ENCODE measurements at regions not wholly inside any gene's neighbourhood (a gene's known extent, or its start where the extent isn't known, plus 50 kb on each side); places are given as distances from the start of the nearest gene placed in this dataset.

DNA sequence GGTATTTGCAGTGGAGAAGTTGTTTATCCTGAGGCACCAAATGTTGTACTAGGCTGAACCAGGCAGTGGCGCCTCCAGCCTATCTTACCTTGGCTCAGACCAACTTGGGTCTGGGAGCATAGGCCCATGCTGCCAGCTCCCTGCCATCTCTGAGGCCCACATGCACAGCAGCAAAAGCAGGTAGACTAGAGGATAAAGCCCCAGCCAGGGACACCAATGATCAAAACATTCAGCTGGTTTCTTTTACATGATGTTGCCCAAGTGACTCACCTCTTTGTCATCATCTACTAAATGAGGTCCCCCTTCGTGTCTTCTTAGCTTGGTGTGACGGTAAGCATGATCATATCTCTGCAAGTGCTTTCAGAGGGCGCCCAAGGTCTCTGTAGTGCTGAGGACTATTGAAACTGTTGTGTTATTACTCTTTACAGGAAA, 112.1 kb upstream of the DRD2 start:
- WGBS, 2 donors = 78 to 85% methylated on average over 4 of the region's 4 CpGs
- intact Hi-C loops (cut with DNase I) = no loop called here

DNA sequence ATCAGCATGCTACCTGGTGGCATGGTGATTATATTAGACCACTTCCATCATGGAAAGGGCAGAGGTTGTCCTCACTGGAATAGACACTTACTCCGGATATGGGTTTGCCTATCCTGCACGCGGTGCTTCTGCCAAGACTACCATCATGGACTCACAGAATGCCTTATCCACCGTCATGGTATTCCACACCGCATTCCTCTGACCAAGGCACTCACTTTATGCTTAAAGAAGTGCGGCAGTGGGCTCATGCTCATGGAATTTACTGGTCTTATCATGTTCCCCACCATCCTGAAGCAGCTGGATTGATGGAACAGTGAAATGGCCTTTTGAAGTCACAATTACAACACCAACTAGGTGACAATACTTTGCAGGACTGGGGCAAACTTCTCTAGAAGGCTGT, 109.2 kb upstream of the DRD2 start:
- DNase-seq = no peak
- H3K4me3 ChIP-seq = no peak overlapping the region
- H3K9me3 ChIP-seq = no peaks in the 10 kb centered on the region
- TF ChIP-seq POLR2A (IDR thresholded peaks at IDR 0.05) = no peak
- TF ChIP-seq, protein P1, sequence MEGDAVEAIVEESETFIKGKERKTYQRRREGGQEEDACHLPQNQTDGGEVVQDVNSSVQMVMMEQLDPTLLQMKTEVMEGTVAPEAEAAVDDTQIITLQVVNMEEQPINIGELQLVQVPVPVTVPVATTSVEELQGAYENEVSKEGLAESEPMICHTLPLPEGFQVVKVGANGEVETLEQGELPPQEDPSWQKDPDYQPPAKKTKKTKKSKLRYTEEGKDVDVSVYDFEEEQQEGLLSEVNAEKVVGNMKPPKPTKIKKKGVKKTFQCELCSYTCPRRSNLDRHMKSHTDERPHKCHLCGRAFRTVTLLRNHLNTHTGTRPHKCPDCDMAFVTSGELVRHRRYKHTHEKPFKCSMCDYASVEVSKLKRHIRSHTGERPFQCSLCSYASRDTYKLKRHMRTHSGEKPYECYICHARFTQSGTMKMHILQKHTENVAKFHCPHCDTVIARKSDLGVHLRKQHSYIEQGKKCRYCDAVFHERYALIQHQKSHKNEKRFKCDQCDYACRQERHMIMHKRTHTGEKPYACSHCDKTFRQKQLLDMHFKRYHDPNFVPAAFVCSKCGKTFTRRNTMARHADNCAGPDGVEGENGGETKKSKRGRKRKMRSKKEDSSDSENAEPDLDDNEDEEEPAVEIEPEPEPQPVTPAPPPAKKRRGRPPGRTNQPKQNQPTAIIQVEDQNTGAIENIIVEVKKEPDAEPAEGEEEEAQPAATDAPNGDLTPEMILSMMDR (IDR thresholded peaks at IDR 0.05) = no peak
- WGBS, 2 donors = 98 to 100% methylated on average over 5 to 6 of the region's 6 CpGs
- peaks cover 0 to under 1% (median 0%) of the 10 kb centered on the region in 4 donors for H3K27me3 ChIP-seq
- intact Hi-C loops (cut with DNase I) = no loop called here
- H3K36me3 ChIP-seq = no peaks in the 10 kb centered on the region
- H3K27ac ChIP-seq = no peak overlapping the region
- peaks cover 0 to 8% (median 0%) of the 10 kb centered on the region in 3 donors for H3K4me1 ChIP-seq

More for the DNA sequence above, 112.1 kb upstream of the DRD2 start:
- Histone ChIP-seq H3K9me3 (no peaks in the 10 kb centered on the region), H3K27ac (no peak overlapping the region), H3K4me3 (no peak overlapping the region), H3K36me3 (no peaks in the 10 kb centered on the region), H3K27me3 (peaks cover 0 to 20% (median 0%) of the 10 kb centered on the region in 4 donors), H3K4me1 (no peaks in the 10 kb centered on the region)
- DNase-seq = no peak
- no peak for TF ChIP-seq POLR2A (IDR thresholded peaks at IDR 0.05)
- TF ChIP-seq, protein P1 (IDR thresholded peaks at IDR 0.05) = no peak

DNA sequence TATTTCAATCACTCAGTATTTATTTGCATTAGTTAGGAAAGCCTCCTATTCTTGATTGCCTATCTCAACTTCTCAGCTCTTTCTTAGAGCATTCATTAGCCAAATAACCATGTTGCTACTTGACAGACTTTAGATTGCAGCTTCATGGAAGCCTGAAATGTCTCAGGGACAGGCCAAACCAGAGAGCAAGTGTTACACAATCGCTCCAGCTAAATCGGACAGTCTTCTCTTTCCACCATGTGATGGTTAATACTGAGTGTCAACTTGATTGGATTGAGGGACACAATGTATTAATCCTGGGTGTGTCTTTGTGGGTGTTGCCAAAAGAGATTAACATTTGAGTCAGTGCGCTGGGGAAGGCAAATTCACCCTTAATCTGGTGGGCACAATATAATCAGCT, 106.5 kb upstream of the DRD2 start:
- H3K27ac ChIP-seq = no peak overlapping the region
- 49 to 52% methylated on average over 3 of the region's 3 CpGs for WGBS, 2 donors
- H3K36me3 ChIP-seq = no peaks in the 10 kb centered on the region
- H3K4me3 ChIP-seq = no peak overlapping the region
- H3K27me3 ChIP-seq = no peaks in the 10 kb centered on the region
- H3K9me3 ChIP-seq = no peaks in the 10 kb centered on the region
- TF ChIP-seq POLR2A (IDR thresholded peaks at IDR 0.05) = no peak
- TF ChIP-seq, protein P1 (IDR thresholded peaks at IDR 0.05) = no peak
- no peak for DNase-seq
- peaks cover 0 to 27% (median 4%) of the 10 kb centered on the region in 3 donors for H3K4me1 ChIP-seq
- intact Hi-C loops (cut with DNase I) = no loop called here

DNA sequence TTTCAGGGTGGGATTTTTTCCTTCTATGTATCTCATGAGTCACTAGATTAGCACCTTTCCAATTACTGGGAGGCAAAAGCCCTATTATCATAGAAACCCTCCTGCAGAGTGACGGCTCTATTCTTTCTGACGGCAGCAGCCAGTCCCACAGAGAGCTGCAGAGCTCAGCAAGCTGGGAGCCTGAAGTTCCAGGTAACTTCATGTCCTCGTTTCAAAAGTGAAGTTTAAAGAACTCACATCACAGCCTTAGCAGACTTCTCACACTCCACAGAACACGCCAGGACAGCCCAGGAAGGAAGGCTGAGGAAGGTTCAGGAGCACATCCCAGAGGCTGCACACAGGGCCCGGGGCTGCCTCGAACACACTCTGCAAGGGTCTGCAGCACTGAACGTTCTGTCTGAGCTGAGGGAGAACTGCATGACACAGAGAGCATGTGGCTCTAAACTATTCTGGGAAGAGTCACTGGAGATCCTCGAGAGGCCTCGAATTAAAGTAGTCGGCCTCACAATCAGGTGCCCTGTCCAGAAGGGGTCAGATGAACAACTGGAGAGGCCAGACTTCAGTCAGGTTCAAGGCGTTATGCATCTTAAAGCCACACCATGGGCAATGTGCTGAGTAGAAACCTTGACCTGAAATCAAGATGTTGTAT, 104.2 kb upstream of the DRD2 start:
- no peak for DNase-seq
- no peak overlapping the region for H3K4me3 ChIP-seq
- 59 to 72% methylated on average over 8 to 10 of the region's 11 CpGs for WGBS, 2 donors
- no peaks in the 10 kb centered on the region for H3K9me3 ChIP-seq
- no peak overlapping the region for H3K27ac ChIP-seq
- no peaks in the 10 kb centered on the region for H3K36me3 ChIP-seq
- H3K27me3 ChIP-seq = no peaks in the 10 kb centered on the region
- peaks cover 0 to 27% (median 4%) of the 10 kb centered on the region in 3 donors for H3K4me1 ChIP-seq
- TF ChIP-seq, protein P1 (IDR thresholded peaks at IDR 0.05) = no peak
- no peak for TF ChIP-seq POLR2A (IDR thresholded peaks at IDR 0.05)
- intact Hi-C loops (cut with DNase I) = no loop called here

DNA sequence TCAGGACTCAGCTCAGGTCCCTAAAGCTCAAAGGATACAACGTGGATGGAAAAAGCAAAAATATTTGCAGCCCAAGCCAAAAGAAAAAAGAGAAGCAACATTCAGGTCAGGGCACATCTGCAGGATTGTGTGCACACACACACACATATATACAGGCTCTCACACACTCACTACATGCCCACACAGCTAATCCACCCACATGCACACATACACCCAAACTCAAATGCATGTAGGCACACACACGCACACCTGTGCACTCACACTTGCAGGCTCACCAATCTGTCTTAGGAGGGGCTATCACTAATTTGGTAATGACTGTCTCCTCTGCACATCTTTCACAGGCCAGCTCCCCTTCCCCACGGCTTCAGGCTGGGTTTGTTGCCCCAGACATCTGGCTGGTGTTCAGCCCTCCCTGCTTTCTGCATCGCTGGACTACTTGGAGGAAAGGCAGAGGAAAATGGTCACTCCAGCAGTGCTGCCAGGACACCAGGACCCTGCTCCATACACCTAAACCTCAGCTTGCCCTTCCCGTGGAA, 103.6 kb upstream of the DRD2 start:
- WGBS, 2 donors = 35 to 36% methylated on average over 3 to 5 of the region's 5 CpGs
- DNase-seq = no peak
- no peak for TF ChIP-seq POLR2A (IDR thresholded peaks at IDR 0.05)
- TF ChIP-seq, protein P1 (IDR thresholded peaks at IDR 0.05) = no peak
- intact Hi-C loops (cut with DNase I) = no loop called here
- H3K36me3 ChIP-seq = no peaks in the 10 kb centered on the region
- peaks cover 0 to 27% (median 4%) of the 10 kb centered on the region in 3 donors for H3K4me1 ChIP-seq
- H3K9me3 ChIP-seq = no peaks in the 10 kb centered on the region
- H3K27ac ChIP-seq = no peak overlapping the region
- no peak overlapping the region for H3K4me3 ChIP-seq
- no peaks in the 10 kb centered on the region for H3K27me3 ChIP-seq
